Astrocyte of the spinal cord (primary cell): ENCODE measurements at regions not wholly inside any gene's neighbourhood (a gene's known extent, or its start where the extent isn't known, plus 50 kb on each side); places are given as distances from the start of the nearest gene placed in this dataset.

Experiments
- DNase-seq: peaks from one replicate; pipeline ENCODE4 v3.0.0; 2011; ENCODE audit warnings: low read depth, low spot score
- H3K4me3 ChIP-seq: 2 replicates; pipeline ENCODE4 v1.5.1; 2011; ENCODE audit warnings: low read depth, mild to moderate bottlenecking, low read length, moderate library complexity
- CTCF ChIP-seq: IDR thresholded peaks from 2 replicates; pipeline ENCODE4 v1.5.1; 2012; ENCODE audit warnings: low read depth, mild to moderate bottlenecking, low read length, inconsistent platforms
- in situ Hi-C: cut with HindIII; loops from 2 replicates; pipeline ENCODE4 v1.10.0; 2017; ENCODE audit warnings: low sequenced_read_pairs

- in situ Hi-C loops = no loop called here
- no peak for DNase-seq
- TF ChIP-seq CTCF = no peak
- H3K4me3 ChIP-seq = no peak overlapping the region
Observed at GRCh38 chr17:53607475-53607874, 215.3 kb upstream of the KIF2B start.

- TF ChIP-seq CTCF = no peak
- in situ Hi-C loops = no loop called here
- H3K4me3 ChIP-seq = no peak overlapping the region
- DNase-seq = no peak
Observed at GRCh38 chr17:53588317-53588716, 234.4 kb upstream of the KIF2B start.

- H3K4me3 ChIP-seq = no peak overlapping the region
- no peak for TF ChIP-seq CTCF
- in situ Hi-C loops = no loop called here
- DNase-seq = no peak
Observed at GRCh38 chr17:53574038-53574437, 248.7 kb upstream of the KIF2B start.

GRCh38 chr17:53571342-53571741, 251.4 kb upstream of the KIF2B start:
- peak; percentile 20 for DNase-seq
- no peak overlapping the region for H3K4me3 ChIP-seq
- in situ Hi-C loops = no loop called here
- TF ChIP-seq CTCF = no peak

- in situ Hi-C loops = no loop called here
- TF ChIP-seq CTCF = no peak
- H3K4me3 ChIP-seq = no peak overlapping the region
- DNase-seq = no peak
Observed at GRCh38 chr17:53570731-53571130, 252.0 kb upstream of the KIF2B start.

GRCh38 chr17:53560953-53561352, 261.8 kb upstream of the KIF2B start:
- H3K4me3 ChIP-seq = no peak overlapping the region
- in situ Hi-C loops = no loop called here
- DNase-seq = no peak
- TF ChIP-seq CTCF = no peak

GRCh38 chr17:53548252-53548651, 274.5 kb upstream of the KIF2B start:
- in situ Hi-C loops = no loop called here
- H3K4me3 ChIP-seq = no peak overlapping the region
- DNase-seq = no peak
- no peak for TF ChIP-seq CTCF
